Fibroblast of lung (primary cell): ENCODE measurements at regions not wholly inside any gene's neighbourhood (a gene's known extent, or its start where the extent isn't known, plus 50 kb on each side); places are given as distances from the start of the nearest gene placed in this dataset.

Experiments
- DNase-seq, 2 donors: peaks; one replicate each; pipeline versions ENCODE4 v3.0.0 to v3.0.0-alpha.2; 2010; ENCODE audit warnings: low read depth in 2 of 2
- H2AFZ ChIP-seq: 2 replicates; pipeline ENCODE4 v1.5.1; 2012; ENCODE audit warnings: low read length, control low read depth, inconsistent platforms
- H3K27ac ChIP-seq: 2 replicates; pipeline ENCODE4 v1.5.1; 2011; ENCODE audit warnings: low read length, control low read depth; ENCODE audit not compliant: insufficient read depth
- H3K27me3 ChIP-seq: 2 replicates; pipeline ENCODE4 v1.5.1; 2011; ENCODE audit warnings: mild to moderate bottlenecking, low read length; ENCODE audit not compliant: control insufficient read depth, insufficient read depth
- H3K36me3 ChIP-seq: 2 replicates; pipeline ENCODE4 v1.5.1; 2011; ENCODE audit warnings: low read length; ENCODE audit not compliant: control insufficient read depth, insufficient read depth
- H3K4me1 ChIP-seq: 2 replicates; pipeline ENCODE4 v1.5.1; 2011; ENCODE audit warnings: low read length; ENCODE audit not compliant: control insufficient read depth, insufficient read depth; ENCODE audit errors: extremely low read depth
- H3K4me2 ChIP-seq: 2 replicates; pipeline ENCODE4 v1.5.1; 2011; ENCODE audit warnings: low read length, control low read depth; ENCODE audit not compliant: insufficient read depth; ENCODE audit errors: extremely low read depth
- H3K4me3 ChIP-seq, 4 experiments: fragments of 200-600 bp in 1 of 4; sonication (generic) in 1 of 4; replicated peaks in 1 of 4; 2 replicates each; pipeline ENCODE4 v1.5.1; 2011 to 2016; ENCODE audit warnings: low read length in 4 of 4, low read depth in 3 of 4, mild to moderate bottlenecking in 3 of 4, control low read depth in 2 of 4, inconsistent platforms in 1 of 4, mixed read lengths in 1 of 4; ENCODE audit not compliant: insufficient read depth in 1 of 4; ENCODE audit errors: control extremely low read depth in 1 of 4
- H3K79me2 ChIP-seq: 2 replicates; pipeline ENCODE4 v1.5.1; 2012; ENCODE audit warnings: mild to moderate bottlenecking, low read length, inconsistent platforms; ENCODE audit not compliant: control insufficient read depth, insufficient read depth
- H3K9ac ChIP-seq: 2 replicates; pipeline ENCODE4 v1.5.1; 2011; ENCODE audit warnings: mild to moderate bottlenecking, low read length, control low read depth; ENCODE audit not compliant: insufficient read depth
- H3K9me3 ChIP-seq: 2 replicates; pipeline ENCODE4 v1.5.1; 2012; ENCODE audit warnings: low read depth, low read length; ENCODE audit not compliant: control insufficient read depth, insufficient read depth
- H4K20me1 ChIP-seq: 2 replicates; pipeline ENCODE4 v1.5.1; 2011; ENCODE audit warnings: low read length; ENCODE audit not compliant: control insufficient read depth, insufficient read depth; ENCODE audit errors: extremely low read depth
- EZH2 ChIP-seq: IDR thresholded peaks from 2 replicates; pipeline ENCODE4 v1.5.1; 2012; ENCODE audit warnings: low read length, control low read depth, mild to moderate bottlenecking; ENCODE audit errors: missing control alignments
- TF ChIP-seq, protein P1 (sequence below), 2 donors: IDR thresholded peaks in 1 of 2; conservative IDR thresholded peaks in 1 of 2; 1 replicate in 1 of 2; 2 replicates in 1 of 2; pipeline ENCODE4 v1.5.1; 2011 to 2012; ENCODE audit warnings: low read length in 2 of 2, control low read depth in 1 of 2, inconsistent platforms in 1 of 2, low read depth in 1 of 2, mild to moderate bottlenecking in 1 of 2

DNA sequence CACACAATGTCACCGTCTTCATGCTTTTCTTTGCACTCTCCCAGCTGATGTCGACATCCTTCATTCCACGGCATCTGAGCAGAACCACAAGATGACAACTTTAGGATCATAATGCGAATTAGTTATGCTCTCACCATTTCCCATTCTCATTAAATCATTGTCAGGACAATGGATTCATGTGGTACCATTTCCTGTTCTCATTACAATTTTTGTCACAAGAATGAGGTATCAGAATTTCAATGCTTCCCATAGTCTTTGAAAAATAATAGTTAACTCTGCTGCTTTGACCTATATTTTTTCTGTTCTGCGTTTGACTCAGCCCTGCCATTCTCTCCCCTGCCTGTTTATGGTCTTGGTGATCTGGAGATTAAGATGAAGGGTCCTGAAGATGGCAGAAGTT, 175.7 kb upstream of the MDFIC2 start:
- TF ChIP-seq EZH2: no peak
- TF ChIP-seq, protein P1, sequence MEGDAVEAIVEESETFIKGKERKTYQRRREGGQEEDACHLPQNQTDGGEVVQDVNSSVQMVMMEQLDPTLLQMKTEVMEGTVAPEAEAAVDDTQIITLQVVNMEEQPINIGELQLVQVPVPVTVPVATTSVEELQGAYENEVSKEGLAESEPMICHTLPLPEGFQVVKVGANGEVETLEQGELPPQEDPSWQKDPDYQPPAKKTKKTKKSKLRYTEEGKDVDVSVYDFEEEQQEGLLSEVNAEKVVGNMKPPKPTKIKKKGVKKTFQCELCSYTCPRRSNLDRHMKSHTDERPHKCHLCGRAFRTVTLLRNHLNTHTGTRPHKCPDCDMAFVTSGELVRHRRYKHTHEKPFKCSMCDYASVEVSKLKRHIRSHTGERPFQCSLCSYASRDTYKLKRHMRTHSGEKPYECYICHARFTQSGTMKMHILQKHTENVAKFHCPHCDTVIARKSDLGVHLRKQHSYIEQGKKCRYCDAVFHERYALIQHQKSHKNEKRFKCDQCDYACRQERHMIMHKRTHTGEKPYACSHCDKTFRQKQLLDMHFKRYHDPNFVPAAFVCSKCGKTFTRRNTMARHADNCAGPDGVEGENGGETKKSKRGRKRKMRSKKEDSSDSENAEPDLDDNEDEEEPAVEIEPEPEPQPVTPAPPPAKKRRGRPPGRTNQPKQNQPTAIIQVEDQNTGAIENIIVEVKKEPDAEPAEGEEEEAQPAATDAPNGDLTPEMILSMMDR (conservative IDR thresholded peaks at IDR 0.05 in 1 of 2, IDR thresholded peaks at IDR 0.05 in 1 of 2; ENCODE audit: low read depth in 1 of 2, low read length in 2 of 2): no peak

DNA sequence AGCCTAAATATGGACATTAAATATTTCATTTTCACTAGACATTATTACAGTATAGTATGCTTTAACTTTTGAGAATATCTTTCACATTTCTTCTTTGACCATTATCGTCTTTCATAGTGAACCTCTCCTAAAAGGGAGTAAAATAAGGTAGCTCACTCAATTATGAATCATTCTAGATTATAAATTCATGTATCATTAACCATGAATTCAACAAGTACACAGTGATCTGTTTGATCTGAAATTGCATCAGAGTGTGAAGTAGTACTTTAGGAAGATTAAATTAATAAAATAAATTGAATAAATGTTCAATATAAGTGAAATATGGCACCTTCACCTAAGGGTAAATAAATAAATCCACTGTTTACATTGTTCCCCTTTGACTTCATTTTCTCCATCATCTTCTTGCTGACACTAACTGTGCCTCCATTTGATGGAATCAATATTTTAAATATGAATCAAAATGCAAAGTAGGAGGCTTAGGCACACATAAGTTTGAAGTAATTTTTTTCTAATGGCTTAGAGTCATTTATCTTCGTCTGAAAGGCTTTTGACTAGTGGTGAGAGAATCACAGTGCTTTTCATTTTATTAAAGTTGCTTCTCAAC, 174.1 kb upstream of the MDFIC2 start:
- Histone ChIP-seq H3K9me3 (no peaks in the 10 kb centered on the region), H2AFZ (no peak overlapping the region), H3K4me1 (no peaks in the 10 kb centered on the region), H3K36me3 (no peaks in the 10 kb centered on the region), H3K27ac (no peak overlapping the region), H4K20me1 (no peaks in the 10 kb centered on the region), H3K27me3 (no peaks in the 10 kb centered on the region), H3K4me3 (no peak overlapping the region), H3K79me2 (no peaks in the 10 kb centered on the region), H3K9ac (no peak overlapping the region), H3K4me2 (no peak overlapping the region)
- TF ChIP-seq, protein P1 (conservative IDR thresholded peaks at IDR 0.05 in 1 of 2, IDR thresholded peaks at IDR 0.05 in 1 of 2; ENCODE audit: low read depth in 1 of 2, low read length in 2 of 2): no peak
- no peak for TF ChIP-seq EZH2
- no peak for DNase-seq

More for the DNA sequence above, 175.7 kb upstream of the MDFIC2 start:
- Histone ChIP-seq H3K4me1 (no peaks in the 10 kb centered on the region), H3K4me3 (no peak overlapping the region), H3K36me3 (no peaks in the 10 kb centered on the region), H3K27ac (no peak overlapping the region), H3K9me3 (no peaks in the 10 kb centered on the region), H2AFZ (no peak overlapping the region), H4K20me1 (no peaks in the 10 kb centered on the region), H3K4me2 (no peak overlapping the region), H3K27me3 (no peaks in the 10 kb centered on the region), H3K79me2 (no peaks in the 10 kb centered on the region), H3K9ac (no peak overlapping the region)
- DNase-seq: peak in 1 of 2 donors; percentile 6

DNA sequence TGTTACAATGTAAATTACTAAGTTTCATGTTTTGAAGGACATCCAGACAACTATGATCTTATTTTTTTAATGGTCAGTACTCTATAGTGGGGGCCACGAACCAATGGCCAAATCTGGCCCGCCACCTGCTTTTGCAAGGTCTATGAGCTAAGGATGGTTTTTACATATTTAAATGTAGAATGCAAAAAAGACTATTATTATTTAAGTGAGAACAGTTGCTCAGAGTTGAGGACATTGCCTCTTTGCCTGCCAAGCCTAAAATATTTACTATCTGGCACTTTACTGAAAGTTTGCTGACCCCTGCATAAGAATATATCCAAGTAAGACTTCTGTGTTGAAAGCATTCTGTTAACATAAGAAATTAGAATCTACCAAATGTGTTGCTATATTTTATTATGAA, 163.7 kb upstream of the MDFIC2 start:
- Histone ChIP-seq H3K27me3 (no peaks in the 10 kb centered on the region), H3K79me2 (no peaks in the 10 kb centered on the region), H4K20me1 (no peaks in the 10 kb centered on the region), H3K36me3 (no peaks in the 10 kb centered on the region), H3K4me3 (no peak overlapping the region), H2AFZ (no peak overlapping the region), H3K27ac (no peak overlapping the region), H3K9me3 (no peaks in the 10 kb centered on the region), H3K9ac (no peak overlapping the region), H3K4me1 (no peaks in the 10 kb centered on the region), H3K4me2 (no peak overlapping the region)
- TF ChIP-seq, protein P1 (conservative IDR thresholded peaks at IDR 0.05 in 1 of 2, IDR thresholded peaks at IDR 0.05 in 1 of 2; ENCODE audit: low read depth in 1 of 2, low read length in 2 of 2): no peak
- no peak for TF ChIP-seq EZH2
- DNase-seq: no peak
